GM19328 (cell line): ENCODE measurements at regions not wholly inside any gene's neighbourhood (a gene's known extent, or its start where the extent isn't known, plus 50 kb on each side); places are given as distances from the start of the nearest gene placed in this dataset.
"Not testable (repeated sequence)": the region's sequence is repeated elsewhere in the genome, so short reads cannot be mapped to it uniquely, and the experiment has no call there.

Source experiments
- ATAC-seq: cut with Tn5 transposase; IDR thresholded peaks from one replicate; pipeline ENCODE4 v1.9.1; 2021; ENCODE audit warnings: mild to moderate bottlenecking, moderate library complexity; ENCODE audit not compliant: unreplicated experiment

DNA sequence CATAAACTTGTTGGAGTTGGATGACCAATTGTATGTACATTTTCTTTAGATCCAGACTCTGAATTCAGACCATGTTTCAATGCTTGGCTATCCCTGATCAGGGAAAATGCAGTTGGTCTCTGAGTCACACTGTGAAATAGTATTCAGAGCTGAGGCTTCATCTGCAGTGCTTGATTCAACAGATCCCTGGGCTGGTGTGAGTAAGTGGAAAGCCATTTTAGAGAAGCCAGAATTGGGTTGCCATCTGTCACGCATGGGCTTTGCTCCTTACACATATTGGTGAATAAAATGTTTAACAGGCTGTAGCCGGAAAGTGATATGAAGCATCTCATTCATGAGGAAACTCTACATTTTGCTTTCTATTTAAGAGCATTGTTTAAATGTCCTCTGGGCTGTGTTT lies 50.0 kb upstream of the ACYP2 start:
- no peak for ATAC-seq

DNA sequence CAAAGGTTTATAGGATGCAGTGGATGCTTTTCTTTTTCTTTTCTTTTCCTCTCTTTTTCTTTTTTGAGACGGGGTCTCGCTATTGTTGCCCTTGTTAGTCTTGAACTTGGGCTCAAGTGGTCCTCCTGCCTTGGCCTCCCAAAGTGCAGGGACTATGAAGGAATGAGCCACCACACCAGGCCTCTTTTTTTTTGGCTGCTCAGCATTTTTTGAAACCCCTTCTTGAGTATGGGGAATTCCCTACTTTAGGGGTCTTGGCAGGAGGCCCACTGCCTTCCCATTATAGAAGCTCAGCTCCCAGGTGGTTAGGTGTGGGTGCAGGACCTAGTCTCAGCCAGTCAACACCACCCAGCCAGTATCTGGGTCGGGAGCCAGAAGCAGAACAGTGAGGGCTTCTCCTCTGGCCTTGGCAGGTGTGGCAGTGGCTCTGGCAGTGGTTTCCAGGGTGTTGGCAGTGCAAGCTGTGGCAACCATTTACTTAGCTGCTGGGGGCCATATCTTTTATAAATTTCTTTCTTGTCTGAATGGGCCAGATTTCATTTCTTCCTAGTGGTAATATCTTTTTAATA lies 51.4 kb upstream of the ACYP2 start:
- no peak for ATAC-seq

DNA sequence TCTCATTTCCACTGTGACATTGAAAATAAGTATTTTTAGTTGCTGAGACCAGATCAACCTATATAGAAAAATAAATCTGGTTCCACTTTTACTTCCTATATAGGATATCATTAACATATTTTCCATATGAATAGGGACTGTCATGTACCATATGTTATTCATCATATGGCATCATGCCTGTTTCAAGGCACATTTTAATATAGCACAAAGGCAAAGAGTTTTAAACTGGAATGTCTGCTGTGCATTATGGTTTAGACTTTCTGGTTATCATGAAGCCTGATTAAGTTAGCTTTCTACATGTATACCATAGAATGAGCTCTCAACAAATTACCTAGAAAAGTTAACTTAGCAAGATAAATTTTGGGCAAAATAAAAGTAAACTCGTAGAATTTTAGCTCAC lies 53.0 kb upstream of the ACYP2 start:
- ATAC-seq = no peak

DNA sequence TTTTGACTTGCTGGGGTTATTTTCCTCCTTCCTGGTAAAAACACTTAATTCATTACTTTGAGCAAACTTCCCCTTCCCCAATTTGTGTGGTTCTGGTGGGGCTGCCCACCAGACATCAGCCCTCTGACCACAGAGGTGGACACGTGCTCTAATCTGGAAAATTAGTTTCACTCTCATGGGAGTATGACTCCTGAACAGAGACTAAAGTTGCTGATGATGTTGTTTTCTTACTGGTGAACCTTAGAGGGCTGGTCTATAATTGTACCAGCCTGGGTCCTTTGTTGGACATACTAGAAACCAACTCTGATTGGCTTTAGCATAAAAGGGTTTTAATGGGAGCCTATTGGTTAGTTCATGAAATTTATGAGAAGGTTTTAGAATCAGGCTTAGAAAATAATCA lies 54.1 kb upstream of the ACYP2 start:
- ATAC-seq = no peak

DNA sequence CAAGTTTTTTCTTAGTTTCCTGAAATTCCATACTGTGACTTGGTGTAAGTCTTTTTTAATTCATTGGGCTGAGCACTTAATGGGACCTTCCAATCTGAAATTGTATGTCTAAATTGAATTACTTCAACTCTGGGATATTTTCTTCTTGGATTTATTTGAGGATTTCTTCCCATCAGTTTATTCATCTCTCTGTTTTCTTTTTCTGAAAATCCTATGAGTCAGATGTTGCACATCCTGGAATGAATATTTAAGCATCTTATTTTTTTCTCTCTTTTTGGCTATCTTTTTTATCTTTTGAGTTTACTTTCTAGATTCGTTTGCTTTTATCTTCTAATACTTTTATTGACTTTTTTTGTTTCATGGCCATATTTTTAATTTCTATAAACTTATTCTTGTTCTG lies 55.4 kb upstream of the ACYP2 start:
- no peak for ATAC-seq

DNA sequence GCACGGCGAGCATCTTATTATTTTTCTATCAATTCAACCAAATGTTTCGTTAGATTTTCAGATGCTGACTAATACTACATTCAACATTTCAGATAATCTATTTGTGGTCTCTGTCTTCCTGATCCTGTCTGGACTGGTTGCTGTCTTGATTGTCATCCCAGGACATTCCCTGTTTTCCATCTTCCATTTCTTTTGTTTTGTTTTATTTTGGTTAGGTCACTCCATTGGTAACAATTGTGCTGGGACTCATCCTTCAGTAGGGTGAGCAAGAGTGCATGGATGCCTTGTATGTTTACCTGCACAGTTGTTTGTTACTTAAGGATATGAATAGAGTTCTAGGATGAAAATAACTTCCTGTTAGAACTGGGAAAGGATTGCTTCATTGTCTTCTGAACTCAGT lies 55.9 kb upstream of the ACYP2 start:
- ATAC-seq = no peak

DNA sequence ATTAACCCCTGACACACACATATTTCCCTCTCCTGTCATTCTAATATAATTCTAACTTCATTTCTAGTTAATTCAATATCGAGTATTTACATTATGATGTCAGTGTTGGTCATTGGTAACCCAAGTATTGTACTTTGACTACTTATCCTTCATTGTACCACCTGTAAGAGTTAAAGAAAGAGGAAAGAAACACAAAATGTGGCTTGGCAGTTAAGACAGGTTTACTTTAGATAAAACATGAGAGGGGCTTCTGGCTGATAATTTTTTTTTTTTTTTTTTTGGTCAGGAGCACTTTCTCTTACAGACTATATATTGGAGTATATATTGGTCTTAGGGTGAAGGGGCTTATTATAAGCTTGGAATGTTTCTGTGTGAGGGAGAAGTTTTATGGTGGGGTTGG lies 57.0 kb upstream of the ACYP2 start:
- no peak for ATAC-seq

DNA sequence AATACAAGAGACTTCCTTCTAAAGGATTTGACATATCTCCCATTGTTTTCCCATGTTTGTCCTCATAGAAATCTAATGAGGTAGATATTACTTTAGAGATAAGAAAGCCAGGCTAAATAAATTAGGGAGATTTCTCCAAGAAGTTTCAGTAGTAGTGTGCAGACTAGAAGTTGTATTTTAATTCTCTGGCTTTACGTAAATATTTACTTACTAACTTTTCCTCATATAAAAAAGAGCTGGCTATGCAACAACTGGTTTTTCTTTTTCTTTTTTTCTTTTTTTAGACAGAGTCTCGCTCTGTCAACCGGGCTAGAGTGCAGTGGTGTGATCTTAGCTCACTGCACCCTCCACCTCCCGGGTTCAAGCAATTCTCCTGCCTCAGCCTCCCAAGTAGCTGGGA lies 60.6 kb upstream of the ACYP2 start:
- no peak for ATAC-seq

DNA sequence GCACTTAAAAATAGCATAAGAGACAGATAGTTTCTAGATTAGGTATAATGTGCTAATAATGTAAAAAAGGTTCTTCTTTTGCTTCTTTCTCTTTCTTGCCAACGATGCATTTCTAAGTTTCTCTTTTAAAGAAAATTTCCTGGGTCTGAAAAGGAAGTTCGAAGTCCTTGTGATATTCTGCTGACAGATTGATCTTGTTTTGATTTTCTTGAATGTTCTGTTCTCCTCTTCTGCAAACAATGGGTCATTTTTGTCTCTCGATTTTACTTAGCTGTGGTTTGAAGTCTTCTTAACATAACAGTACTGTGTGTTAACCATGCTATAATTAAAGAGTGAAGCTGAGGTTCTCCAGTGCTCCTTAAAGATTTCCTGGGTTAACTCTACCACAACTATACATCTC lies 61.1 kb upstream of the ACYP2 start:
- ATAC-seq = peak; percentile 75

DNA sequence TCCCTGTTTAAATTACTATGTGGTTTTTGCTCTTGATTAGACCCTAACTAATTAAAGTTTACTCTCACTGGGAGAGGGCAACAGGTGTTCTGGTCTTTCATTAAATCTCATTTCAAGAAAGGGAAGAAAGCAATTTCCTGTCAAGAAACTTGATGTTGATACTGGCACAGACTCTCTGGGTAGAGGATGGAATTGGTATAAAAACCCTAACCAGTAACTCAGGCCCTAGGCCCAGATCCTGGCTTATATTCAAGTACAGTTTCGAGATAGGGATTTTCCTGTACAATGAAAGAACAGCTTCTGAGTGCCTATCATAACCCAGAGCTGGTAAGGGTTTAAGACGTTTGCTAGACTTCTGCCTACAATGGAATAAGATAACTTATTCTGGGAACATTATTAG lies 61.6 kb upstream of the ACYP2 start:
- ATAC-seq = peak; percentile 27

DNA sequence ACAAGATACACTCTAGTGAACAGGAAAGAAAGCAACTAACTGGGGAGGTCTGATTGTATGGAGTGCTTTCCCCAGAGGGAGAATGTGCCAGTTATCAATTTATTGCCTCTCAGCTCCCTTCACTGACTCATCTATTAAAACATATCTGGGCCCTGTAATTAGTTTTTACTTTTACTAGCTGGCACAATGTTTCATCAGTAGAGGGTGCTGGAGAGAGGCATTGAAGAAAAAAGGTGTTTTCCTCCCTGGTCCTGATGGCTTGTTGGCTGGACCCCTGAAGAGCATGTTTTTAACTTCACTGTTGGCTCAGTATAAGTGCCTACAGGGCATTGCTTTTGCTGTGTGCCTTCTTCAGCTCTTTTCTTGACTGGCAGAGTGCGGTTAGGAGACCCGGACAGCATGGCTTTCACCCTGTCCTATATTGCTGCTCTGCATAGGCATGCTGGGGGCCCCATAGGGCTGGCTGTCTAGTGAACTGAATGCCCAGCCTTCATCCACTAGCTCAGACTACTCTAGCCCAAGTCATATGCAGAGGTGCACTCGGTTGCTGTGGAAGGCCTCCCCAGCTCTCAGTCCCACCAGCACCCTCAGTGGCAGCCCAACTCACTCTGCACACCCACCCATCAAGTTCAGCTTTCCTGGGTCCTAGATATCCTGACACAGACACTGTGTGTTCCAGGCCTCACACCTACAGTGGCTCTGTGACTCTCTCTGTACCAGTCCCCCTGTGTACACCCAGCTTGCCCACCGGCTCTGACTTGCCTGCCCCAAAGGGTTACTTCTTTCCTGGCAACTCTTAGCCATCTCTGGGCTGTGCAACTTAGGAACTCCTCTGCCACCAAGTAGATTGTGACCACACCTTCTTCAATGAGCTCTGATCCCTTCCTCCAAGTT lies 62.3 kb upstream of the ACYP2 start:
- ATAC-seq = no peak

DNA sequence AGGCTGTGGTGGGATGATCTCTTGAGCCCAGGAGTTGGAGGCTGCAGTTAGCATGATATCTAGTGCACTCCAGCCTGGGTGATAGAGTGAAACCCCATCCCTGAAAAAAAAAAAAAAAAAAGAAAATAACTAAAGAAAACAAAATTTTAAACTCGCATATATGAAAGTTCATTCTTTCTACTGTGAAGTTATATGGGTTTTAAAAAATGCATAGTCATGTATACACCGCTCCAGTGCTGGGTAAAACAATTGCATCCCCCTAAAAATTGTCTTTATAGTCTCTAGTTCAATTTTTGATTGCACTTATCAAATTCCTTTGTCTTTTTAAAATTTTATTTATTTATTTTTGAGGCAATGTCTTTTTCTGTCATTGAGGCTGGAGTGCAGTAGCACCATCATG lies 65.0 kb upstream of the ACYP2 start:
- ATAC-seq = no peak

DNA sequence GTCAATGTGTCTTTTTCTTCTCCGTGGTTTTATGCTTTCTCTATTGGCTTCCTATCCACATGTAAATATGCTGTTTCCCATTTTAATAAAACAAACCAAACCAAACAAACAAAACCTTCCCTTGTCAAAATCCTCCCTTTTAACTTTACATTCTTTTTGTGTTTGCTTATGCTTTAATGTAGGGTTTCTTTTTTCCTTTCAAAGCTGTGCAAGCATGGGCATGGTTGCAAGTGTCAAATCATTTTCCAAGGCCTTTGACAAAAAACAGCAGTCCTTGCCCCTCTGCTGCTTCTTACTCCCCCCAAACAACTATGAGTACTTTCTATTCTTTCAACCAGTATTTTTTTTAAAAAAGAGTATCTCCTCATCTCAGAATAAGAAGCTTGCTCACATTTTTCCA lies 66.0 kb upstream of the ACYP2 start:
- ATAC-seq = no peak

DNA sequence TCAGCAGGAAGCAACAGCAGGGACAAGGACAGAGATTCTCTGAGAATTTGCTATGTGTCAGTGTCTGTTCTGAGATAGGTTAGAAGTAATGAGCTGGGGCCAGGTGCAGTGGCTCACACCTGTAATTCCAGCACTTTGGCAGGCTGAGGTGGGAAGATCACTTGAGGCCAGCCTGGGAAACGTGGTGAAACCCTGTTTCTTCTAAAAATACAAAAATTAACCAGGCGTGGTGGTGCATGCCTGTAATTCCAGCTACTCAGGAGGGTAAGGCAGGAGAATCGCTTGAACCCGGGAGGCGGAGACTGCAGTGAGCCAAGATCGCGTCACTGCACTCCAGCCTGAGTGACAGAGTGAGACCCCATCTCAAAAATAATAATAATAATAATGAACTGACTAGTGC lies 66.5 kb upstream of the ACYP2 start:
- not testable (repeated sequence) for ATAC-seq

DNA sequence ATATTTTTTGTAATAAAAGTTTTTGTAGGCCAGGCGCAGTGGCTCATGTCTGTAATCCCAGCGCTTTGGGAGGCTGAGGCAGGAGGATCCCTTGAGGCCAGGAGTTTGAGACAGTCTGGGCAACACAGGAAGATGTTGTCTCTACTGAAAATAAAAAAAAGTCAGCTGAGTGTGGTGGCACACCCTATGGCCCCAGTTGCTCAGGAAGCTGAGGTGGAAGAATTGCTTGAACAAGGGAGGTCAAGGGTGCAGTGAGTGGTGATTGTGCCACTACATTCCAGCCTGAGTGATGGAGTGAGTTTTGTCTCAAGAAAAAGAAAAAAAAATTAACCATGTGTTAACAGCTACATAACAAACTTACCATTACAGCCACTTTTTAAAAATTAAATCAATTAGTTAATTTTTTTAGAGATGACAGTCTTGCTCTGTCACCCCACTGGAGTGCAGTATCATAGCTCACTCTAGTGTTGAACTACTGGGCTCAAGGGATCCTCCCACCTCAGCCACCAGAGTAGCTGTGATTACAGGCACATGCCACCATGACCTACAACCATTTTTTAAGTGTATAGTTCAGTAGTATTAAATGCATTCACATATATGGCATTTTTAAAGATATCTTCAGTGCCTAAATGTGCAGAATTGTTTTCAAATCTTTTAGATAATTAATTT lies 67.2 kb upstream of the ACYP2 start:
- ATAC-seq = no peak

DNA sequence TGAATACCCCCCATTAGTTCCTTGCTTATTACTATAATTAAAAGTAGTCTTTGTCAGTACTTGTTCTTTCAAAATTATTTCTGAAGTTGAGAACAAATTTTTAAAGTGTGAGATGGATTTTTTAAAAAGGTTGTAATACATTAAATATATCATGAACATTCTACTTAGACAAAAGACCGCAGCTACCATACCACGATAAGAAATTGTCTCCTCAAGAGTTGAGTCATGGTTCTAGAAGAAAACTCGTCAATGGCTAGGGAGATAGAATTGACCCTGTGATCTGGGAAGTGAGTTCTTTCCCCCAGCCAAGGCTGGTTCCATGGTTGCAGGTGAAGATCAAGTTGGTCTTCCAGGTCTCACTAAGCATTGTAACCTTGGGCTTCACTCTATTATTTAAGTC lies 67.8 kb upstream of the ACYP2 start:
- no peak for ATAC-seq

DNA sequence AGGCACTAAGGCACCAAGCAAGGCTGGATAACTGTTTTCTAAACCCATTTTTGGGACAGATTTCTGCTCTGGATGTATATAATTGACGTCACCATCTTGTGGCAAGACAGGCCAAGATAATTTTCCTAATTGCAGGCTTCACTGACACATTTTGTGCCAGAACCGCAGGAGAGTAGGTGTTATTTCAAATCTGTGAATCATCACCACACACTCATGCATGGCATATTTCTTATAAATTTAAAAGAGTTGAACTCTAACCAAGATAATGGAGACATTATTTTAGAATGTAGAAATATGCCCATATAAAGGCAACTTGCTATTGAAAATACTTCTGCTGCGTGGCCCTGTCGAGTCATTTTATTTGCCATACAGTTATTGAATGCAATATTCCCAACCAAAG lies 68.3 kb upstream of the ACYP2 start:
- ATAC-seq = no peak

DNA sequence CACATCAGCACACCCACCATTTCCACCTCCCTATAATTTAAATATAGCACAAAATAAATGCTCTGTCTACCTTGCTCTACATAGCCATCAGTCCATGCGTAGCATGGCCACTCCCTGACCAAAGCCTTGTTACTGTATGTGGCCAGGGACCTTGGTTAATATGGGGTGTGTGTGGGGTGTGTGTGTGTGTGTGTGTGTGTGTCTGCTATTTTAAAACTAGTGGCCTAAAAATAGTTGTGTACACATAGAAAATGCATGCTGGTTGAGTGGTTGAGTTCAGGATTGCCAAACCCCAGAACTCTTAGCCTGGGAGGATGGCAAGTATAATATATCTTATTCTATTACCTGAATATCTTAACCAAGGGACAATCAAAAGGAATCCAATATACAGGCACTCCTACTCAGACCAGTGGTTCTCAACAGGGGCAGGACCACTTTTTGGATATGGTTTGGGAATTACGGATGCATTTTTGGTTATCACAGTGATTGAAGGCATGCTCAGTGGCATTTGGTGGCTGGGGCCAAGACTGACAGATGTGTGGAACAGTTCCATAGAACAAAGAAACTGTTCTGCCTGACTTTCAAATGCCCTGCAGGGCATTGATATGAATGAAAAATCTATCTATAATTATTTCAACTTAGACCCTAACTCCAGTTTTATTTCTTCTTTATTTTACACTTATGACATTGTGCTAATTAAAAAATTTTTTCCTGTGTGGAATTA lies 72.3 kb upstream of the PSME4 start:
- ATAC-seq = no peak

DNA sequence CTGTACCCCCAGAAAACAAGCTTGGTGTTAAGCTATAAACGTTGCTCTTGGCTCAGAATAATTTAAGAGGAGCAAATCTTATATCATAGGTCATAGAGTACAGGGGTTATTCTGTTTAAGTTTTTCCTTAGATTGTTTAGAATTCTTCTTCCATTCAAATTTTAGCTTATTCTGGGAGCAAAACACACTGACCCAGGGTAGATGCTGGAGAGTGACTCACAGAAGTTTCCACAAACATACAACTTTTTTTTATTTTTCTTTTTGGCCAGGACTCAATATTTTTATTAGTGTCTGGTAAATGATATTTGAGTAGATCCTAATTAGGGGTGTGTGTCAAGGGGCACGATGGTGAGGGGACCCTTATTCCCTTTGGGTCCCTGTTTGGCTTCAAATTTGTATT lies 71.5 kb upstream of the PSME4 start:
- ATAC-seq = no peak

DNA sequence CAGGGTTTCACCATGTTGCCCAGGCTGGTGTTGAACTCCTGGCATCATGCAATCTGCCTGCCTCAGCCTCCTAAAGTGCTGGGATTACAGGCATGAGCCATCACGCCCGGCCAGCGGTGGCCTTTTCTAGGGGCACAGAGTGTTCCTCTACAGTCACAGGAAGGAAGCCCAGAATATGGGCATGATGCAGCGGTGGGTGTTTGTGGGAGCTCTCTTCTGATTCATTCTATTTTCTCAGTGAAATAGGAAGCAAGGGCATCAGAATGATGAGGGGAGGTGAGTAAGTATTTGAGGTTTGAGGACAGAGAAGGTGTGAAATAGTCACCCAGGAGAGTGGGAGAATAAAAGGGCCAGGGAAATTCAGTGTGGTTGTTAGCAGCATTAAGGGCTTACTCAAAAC lies 70.3 kb upstream of the PSME4 start:
- no peak for ATAC-seq

DNA sequence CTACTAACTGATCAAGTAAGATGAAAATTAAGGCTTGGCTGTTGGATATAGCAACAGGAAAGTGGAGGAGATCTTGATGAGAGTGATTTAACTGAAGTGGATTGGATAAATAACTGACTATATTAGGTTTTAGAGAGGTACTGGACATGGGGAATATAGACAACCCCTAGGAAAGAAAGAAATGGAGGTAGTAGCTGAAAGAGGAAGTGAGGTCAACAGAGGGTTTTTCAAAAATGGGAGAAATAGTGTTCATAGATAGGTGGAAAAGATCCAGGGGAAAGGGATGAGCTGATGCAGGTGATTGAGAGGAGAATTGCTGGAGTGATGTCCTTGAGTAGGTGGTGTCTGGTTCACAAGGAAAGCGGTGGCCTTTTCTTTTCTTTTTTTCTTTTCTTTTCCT lies 69.9 kb upstream of the PSME4 start:
- ATAC-seq = no peak

DNA sequence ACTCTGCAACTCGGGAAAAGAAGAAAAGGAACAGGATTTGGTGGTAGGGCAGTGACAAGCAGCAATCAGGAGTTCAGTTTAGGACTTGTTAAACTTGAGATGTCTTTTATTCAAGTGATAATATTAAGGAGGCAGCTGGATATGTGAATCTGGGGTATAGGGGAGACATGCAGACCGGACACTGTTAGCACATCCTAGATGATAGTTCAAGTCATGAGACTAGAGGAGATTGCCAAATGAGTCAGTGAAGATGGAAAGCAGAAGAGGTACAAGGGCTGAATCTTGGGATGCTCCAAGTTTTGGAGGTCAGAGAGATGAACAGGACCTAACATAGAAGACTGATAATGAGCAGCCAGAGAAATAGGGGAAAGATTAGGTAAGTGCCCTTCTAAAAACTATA lies 69.5 kb upstream of the PSME4 start:
- ATAC-seq = no peak
